GM06990 (cell line): ENCODE measurements at regions not wholly inside any gene's neighbourhood (a gene's known extent, or its start where the extent isn't known, plus 50 kb on each side); places are given as distances from the start of the nearest gene placed in this dataset.

Source experiments
- DNase-seq: peaks from one replicate; pipeline ENCODE4 v3.0.0-alpha.2; 2011; ENCODE audit not compliant: insufficient read length; ENCODE audit errors: extremely low read depth
- H3K27me3 ChIP-seq: replicated peaks from 2 replicates; pipeline ENCODE4 v1.6.0; 2011; ENCODE audit warnings: low read length; ENCODE audit not compliant: control insufficient read depth, insufficient read depth
- H3K36me3 ChIP-seq: 2 replicates; pipeline ENCODE4 v1.5.1; 2011; ENCODE audit warnings: low read length; ENCODE audit not compliant: control insufficient read depth, insufficient read depth
- H3K4me3 ChIP-seq: replicated peaks from 2 replicates; pipeline ENCODE4 v1.5.1; 2011; ENCODE audit warnings: low read depth, mild to moderate bottlenecking, control low read depth, low read length
- CTCF ChIP-seq: IDR thresholded peaks from 2 replicates; pipeline ENCODE4 v1.5.1; 2011; ENCODE audit warnings: low read length, control low read depth, mild to moderate bottlenecking, inconsistent platforms; ENCODE audit not compliant: insufficient read depth, poor library complexity, severe bottlenecking

GRCh38 chr9:108211411-108211955 is 644.3 kb downstream of the ACTL7B start:
- Histone ChIP-seq H3K27me3 (no peaks in the 10 kb centered on the region; the same call in none of the 2 replicates), H3K36me3 (no peaks in the 10 kb centered on the region), H3K4me3 (no peak overlapping the region)
- DNase-seq = no peak
- TF ChIP-seq CTCF = no peak

GRCh38 chr9:108209132-108209685 is 646.6 kb downstream of the ACTL7B start:
- Histone ChIP-seq H3K4me3 (no peak overlapping the region), H3K36me3 (no peaks in the 10 kb centered on the region), H3K27me3 (no peaks in the 10 kb centered on the region; the same call in none of the 2 replicates)
- no peak for DNase-seq
- no peak for TF ChIP-seq CTCF

- Histone ChIP-seq H3K4me3 (no peak overlapping the region), H3K27me3 (no peaks in the 10 kb centered on the region; the same call in none of the 2 replicates), H3K36me3 (no peaks in the 10 kb centered on the region)
- no peak for DNase-seq
- TF ChIP-seq CTCF = no peak
Measured at GRCh38 chr9:108207561-108208165, 648.1 kb downstream of the ACTL7B start.

- no peaks in the 10 kb centered on the region; the same call in none of the 2 replicates for H3K27me3 ChIP-seq
- H3K4me3 ChIP-seq = no peak overlapping the region
- DNase-seq = no peak
- TF ChIP-seq CTCF = no peak
- H3K36me3 ChIP-seq = no peaks in the 10 kb centered on the region
Measured at GRCh38 chr9:108205276-108205675, 650.5 kb downstream of the ACTL7B start.

- no peak for TF ChIP-seq CTCF
- no peaks in the 10 kb centered on the region for H3K27me3 ChIP-seq
- DNase-seq = no peak
- no peak overlapping the region for H3K4me3 ChIP-seq
- no peaks in the 10 kb centered on the region for H3K36me3 ChIP-seq
Measured at GRCh38 chr9:108197899-108198298, 657.9 kb downstream of the ACTL7B start.

- Histone ChIP-seq H3K27me3 (no peaks in the 10 kb centered on the region), H3K4me3 (no peak overlapping the region), H3K36me3 (no peaks in the 10 kb centered on the region)
- TF ChIP-seq CTCF = no peak
- no peak for DNase-seq
Measured at GRCh38 chr9:108197008-108197365, 658.8 kb downstream of the ACTL7B start.
